ENCODE measurements at regions not wholly inside any gene's neighbourhood (a gene's known extent, or its start where the extent isn't known, plus 50 kb on each side); places are given as distances from the start of the nearest gene placed in this dataset.

DNA sequence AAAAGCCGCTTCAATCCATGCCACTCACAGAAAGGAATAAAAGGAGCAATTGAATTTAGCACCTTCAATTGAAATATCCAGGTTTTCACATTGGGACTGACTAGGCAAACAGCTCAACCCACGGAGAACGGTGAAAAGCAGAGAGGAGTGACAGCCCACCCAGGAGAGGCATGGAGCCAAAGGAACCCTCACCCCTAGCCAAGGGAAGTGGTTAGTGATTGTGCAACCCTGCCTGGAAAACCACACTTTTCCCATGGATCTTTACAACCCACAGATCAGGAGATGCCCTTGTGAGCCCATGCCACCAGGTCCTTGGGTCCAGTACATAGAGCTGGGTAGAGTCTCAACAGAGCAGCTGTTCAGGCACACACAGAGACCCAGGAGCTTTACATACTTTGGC is 911.8 kb downstream of the EPHA7 start:
- TF ChIP-seq GATA2 (IDR thresholded peaks at IDR 0.05; ENCODE audit: low read depth, low read length) (no peak), GATA3 (IDR thresholded peaks at IDR 0.05; ENCODE audit: low read depth, low read length) (no peak)

DNA sequence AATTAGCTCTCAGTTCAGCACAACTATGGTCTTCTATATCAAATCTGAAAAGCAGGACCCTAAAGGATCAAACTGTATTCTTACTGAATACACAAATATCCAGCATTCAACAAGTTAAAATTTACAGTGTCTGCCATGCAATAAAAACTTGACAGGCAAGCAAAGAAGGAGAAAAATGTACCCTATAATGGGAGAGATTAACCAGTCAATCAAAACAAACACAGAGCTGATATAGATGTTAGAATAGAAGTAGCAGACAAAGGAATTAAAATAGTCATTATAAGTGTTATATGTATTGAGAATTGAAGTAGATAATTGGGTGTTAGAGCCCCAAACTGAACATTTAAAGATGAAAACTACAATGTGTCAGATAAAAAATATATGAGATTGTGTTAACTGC is 914.9 kb downstream of the EPHA7 start:
- TF ChIP-seq GATA2 (IDR thresholded peaks at IDR 0.05; ENCODE audit: low read depth, low read length) = no peak
- no peak for TF ChIP-seq GATA3 (IDR thresholded peaks at IDR 0.05; ENCODE audit: low read depth, low read length)

DNA sequence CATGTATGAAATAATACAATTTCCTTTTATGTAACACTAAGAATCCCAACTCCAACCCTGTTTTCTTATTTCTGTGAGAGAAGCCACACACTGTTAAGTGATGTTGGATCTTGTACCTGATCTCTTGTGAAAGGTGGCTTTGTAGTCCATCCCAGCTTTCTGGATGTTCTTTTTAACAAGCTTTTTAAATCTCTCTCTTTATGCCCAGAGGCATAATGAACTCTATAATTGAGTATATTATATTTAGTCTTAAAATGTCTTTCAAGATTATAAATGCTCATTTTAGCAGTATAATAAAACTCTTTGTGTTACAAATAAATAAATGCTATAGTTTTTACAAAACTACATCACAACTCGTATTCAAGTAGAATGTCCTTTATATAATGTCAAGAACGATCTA is 922.1 kb downstream of the EPHA7 start:
- TF ChIP-seq GATA3 (IDR thresholded peaks at IDR 0.05; ENCODE audit: low read depth, low read length) (no peak), GATA2 (IDR thresholded peaks at IDR 0.05; ENCODE audit: low read depth, low read length) (no peak)

DNA sequence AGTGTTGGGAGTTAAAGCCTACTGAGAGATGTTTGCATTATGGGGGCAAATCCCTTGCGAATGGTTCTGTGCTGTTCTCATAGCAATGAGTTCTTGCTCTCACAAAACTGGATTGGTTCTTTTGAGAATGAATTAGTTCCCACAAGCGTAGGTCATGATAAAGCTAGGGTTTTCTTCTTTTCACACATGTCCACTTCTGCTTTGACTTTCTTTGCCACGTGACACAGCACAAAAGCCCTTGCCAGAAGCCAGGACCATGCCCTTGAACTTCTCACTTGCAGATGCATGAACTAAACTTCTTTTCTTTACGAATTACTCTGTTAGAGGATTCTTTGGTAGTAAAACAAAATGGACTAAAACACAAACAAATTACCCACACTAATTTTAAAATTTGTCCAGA is 922.8 kb downstream of the EPHA7 start:
- TF ChIP-seq GATA2 (IDR thresholded peaks at IDR 0.05; ENCODE audit: low read depth, low read length) = no peak
- TF ChIP-seq GATA3 (IDR thresholded peaks at IDR 0.05; ENCODE audit: low read depth, low read length) = no peak

DNA sequence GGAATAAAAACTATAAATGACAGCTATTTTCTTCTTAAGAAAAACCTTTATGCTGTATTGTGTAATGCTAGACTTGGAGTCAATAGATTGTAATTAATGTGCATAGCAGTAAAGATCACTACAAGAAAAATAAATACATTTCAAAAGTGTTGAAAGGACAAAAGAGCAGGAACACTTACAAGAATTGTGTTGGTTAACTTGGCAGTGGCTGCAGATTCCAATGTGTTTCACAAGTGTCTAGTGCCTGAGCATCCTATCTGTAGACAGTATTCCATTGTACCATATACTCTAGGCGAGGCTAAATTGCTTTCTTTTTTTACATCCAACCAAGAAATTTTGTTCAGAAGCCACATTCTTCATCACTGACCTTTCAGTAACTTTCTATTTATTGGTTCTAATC is 924.1 kb downstream of the EPHA7 start:
- TF ChIP-seq GATA2 (IDR thresholded peaks at IDR 0.05; ENCODE audit: low read depth, low read length) = no peak
- TF ChIP-seq GATA3 (IDR thresholded peaks at IDR 0.05; ENCODE audit: low read depth, low read length) = no peak

DNA sequence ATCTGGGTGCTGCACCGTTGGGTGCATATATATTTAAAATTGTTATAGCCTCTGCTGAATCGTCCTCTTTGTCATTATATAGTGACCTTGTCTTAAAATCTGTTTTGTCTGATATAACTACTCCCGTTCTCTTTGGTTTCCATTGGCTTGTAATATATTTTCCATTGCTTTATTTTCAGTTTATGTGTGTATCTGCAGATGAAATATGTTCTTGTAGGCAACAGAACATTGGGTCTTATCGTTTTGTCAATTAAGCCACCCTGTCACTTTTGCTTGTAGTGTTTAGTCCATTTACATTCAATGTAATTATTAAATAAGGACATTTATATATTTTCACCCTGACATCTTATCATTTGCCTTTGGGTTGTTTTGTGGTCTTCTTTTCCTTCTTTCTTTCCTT is 933.9 kb downstream of the EPHA7 start:
- TF ChIP-seq GATA2 (IDR thresholded peaks at IDR 0.05; ENCODE audit: low read depth, low read length) = no peak
- no peak for TF ChIP-seq GATA3 (IDR thresholded peaks at IDR 0.05; ENCODE audit: low read depth, low read length)

DNA sequence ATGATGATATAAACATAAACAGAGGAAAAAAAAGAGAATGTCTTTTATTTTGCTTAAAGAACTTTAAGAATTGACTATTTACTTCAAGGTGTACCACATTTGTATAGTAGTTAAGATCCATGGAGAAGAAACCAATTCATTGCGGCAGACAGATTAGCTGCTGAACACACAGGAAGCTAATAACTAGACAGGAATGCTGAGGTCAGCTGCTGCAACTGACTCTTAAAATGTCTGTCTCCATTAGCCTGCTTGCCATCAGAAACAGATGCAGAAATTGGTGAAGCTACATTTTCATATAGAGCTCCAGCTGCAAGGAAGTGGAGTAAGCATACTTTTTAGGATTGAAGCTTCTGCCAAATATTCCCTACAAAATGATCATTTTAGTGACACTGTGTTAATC is 939.5 kb downstream of the EPHA7 start:
- no peak for TF ChIP-seq GATA2 (IDR thresholded peaks at IDR 0.05; ENCODE audit: low read depth, low read length)
- TF ChIP-seq GATA3 (IDR thresholded peaks at IDR 0.05; ENCODE audit: low read depth, low read length) = no peak

DNA sequence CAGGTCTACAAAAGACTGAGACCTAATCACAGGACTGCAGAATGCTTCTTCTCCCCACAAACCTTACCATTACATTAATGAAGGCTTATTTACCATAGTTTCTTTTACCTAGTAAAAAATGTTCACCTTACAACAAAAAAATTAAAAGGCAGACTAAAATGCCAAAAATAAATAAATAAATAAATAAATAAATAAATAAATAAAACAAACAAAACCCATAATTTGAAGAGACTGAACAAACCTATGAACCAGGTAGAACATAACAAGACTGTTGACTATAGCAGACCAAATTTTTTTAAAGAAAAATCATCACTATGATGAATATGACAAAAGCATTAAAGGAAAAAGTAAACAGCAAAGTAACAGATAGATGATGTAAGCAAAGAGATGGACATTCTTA is 946.3 kb downstream of the EPHA7 start:
- TF ChIP-seq GATA3 (IDR thresholded peaks at IDR 0.05; ENCODE audit: low read depth, low read length) (no peak), GATA2 (IDR thresholded peaks at IDR 0.05; ENCODE audit: low read depth, low read length) (no peak)

DNA sequence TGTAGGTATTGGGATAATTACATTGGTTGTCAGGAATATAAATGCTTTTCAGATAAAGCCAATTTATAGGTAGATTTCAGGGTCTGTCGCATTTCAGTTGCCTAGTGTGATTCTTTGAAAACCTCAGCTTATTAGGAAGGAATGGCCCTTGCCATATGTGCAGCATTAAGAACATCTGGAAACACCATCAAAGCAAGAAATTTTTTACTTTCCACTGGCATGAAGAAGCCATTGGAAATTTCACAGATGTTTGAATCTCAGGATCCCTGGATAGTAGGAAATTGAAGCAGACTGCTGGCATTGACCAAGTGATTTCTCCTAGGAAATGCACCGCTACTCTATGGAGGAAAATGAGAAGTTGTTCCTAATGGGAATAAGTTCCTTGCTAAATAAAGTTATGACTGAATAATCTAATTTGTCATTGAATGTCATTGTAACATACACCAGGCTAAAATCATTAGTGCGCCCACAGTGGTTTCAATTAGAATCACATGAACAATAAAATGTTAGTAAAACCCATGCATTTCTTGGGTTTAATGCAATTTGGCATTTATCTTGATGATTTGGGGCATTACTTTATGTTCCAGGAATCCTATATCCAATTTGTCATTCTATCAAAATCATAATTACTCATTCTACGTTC is 950.1 kb downstream of the EPHA7 start:
- TF ChIP-seq GATA3 (IDR thresholded peaks at IDR 0.05; ENCODE audit: low read depth, low read length) = no peak
- TF ChIP-seq GATA2 (IDR thresholded peaks at IDR 0.05; ENCODE audit: low read depth, low read length) = no peak

DNA sequence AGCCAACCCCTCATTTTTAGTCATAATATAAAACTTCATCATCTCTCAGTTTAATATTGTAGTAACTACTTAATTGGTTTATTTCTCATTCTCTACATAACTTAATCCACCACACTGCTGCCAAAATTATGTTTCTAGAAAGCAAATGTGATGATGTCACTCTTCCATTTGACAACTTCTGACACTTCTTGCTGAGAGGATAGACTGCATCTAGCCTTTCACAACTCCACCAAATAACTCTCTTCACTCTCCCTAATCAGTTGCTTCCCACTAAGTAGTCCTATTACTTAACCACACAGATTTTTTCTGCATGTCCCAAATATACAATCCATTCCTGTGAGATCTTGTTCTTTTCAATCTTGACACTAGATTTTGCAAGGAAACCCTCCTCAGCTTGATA is 951.3 kb downstream of the EPHA7 start:
- TF ChIP-seq GATA3 (IDR thresholded peaks at IDR 0.05; ENCODE audit: low read depth, low read length) (no peak), GATA2 (IDR thresholded peaks at IDR 0.05; ENCODE audit: low read depth, low read length) (no peak)

DNA sequence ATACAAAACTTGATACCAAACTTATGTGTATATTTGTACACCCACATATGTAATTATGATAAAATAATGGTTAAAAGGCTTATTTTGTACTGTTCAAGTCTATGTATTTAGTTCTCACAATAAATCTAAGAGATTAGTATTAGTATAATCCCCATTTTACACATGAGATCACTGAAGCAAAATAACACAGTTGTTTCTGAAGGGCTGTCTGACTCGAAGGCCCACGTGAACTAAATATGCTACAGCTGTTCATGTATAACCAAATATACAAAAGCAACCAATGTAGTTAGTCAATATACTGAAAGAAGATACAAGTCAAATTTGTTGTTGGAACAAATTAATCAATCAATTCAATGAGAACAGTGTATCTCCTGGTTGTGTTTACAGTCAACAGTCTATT is 959.2 kb downstream of the EPHA7 start:
- no peak for TF ChIP-seq GATA3 (IDR thresholded peaks at IDR 0.05; ENCODE audit: low read depth, low read length)
- TF ChIP-seq GATA2 (IDR thresholded peaks at IDR 0.05; ENCODE audit: low read depth, low read length) = no peak

DNA sequence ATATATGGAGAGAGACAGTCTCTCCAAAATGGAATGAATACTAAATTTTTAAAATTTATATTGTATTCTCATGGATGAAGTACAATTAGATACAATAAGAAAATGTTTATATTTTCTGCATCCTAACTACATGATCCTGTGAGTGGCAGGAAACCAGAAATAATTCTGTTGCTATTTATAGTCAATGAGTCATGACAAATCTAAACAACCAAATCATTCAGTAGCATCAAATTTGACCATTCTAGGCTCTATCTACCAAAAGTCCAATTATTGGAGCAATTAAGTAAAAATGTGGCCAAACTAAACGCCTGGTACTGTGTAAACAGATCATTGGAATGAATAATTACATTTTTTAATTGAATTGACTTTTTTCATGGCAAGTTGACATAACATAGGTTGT is 959.8 kb downstream of the EPHA7 start:
- TF ChIP-seq GATA3 (IDR thresholded peaks at IDR 0.05; ENCODE audit: low read depth, low read length) (no peak), GATA2 (IDR thresholded peaks at IDR 0.05; ENCODE audit: low read depth, low read length) (no peak)

DNA sequence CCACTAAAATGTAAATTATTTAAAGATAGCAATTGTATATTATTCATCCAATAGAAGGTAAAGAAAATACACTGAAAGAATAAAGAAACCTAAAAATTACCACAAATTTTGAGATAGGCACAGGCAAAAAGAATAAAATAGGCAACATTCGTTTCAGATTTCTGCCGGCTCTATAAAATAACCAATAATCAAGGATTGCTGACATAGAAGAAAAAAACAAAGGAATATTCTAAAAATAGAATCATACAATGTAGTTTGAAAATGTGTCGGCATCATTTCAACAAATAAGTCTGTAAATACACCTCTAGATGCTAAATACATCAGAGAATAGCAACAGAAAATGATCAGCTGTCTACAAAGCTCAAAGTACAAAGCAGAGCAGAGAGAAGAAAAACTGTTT is 973.3 kb downstream of the EPHA7 start:
- TF ChIP-seq GATA3 (IDR thresholded peaks at IDR 0.05; ENCODE audit: low read depth, low read length) (no peak), GATA2 (IDR thresholded peaks at IDR 0.05; ENCODE audit: low read depth, low read length) (no peak)

DNA sequence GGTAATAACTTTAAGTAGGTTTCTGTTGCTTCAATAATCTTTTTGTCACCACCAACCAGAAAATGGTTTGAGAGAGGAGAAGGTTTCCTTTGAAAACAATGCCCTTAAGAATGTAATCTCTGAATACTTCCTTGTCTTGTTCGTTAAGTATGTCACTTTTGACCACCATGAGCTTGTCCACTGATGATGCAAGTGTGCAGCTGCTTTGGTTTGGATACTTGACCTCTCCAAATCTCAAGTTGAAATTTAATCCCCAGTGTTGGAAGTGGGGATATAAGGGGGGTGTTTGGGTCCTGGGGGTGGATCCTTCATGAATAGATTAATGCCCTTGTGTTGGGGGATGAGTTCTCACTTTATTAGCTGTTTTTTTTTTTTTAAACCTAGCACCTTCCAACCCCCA is 985.4 kb downstream of the EPHA7 start:
- no peak for TF ChIP-seq GATA2 (IDR thresholded peaks at IDR 0.05; ENCODE audit: low read depth, low read length)
- TF ChIP-seq GATA3 (IDR thresholded peaks at IDR 0.05; ENCODE audit: low read depth, low read length) = no peak

DNA sequence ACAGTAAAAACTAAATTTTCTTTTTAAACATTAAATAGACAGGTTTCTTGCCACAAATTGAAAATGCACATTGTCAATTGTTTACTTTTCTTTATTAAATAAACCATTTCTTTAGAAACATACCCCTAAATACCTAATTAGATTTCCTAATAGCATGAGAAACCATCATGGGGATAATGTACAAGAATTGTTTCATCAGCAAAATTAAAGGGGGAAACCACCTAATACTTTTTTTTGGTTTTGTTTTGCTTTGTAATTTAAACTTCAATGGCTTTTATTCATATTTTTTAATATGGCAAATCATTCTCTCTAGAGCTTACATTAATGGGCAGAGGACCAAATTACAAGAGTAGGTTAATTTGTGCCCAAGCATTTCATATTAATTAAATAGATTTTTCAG is 987.9 kb downstream of the EPHA7 start:
- TF ChIP-seq GATA2 (IDR thresholded peaks at IDR 0.05; ENCODE audit: low read depth, low read length) (no peak), GATA3 (IDR thresholded peaks at IDR 0.05; ENCODE audit: low read depth, low read length) (no peak)

DNA sequence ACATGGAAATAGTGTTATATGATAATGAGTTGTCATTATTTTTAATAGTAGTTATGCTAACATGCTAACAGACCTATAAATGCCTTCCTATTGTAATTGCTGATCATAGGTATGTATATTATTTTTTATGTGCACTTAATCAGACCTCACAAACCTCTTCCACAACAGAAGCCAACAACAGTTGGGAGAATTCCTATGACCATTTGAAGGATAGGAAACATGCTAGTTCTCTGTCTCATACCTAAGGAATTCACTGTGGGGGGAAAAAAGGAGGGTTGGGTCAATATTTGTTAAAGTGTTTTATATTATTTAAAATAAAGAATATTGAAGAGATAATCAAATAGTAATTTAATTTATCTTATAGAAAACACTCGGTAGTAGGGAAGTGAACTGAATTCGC is 990.9 kb downstream of the EPHA7 start:
- no peak for TF ChIP-seq GATA2 (IDR thresholded peaks at IDR 0.05; ENCODE audit: low read depth, low read length)
